ENCODE measurements at regions not wholly inside any gene's neighbourhood (a gene's known extent, or its start where the extent isn't known, plus 50 kb on each side); places are given as distances from the start of the nearest gene placed in this dataset.
"Not testable (repeated sequence)": the region's sequence is repeated elsewhere in the genome, so short reads cannot be mapped to it uniquely, and the experiment has no call there.

- DNase-seq, result no peak
Observed at GRCh38 chr4:20196476-20196875, 55.2 kb upstream of the SLIT2 start.

- DNase-seq, result no peak
Observed at GRCh38 chr4:20195071-20195885, 56.4 kb upstream of the SLIT2 start.

GRCh38 chr4:20194123-20195013 lies 57.3 kb upstream of the SLIT2 start:
- DNase-seq, result no peak

- DNase-seq, result no peak
Observed at GRCh38 chr4:20193141-20193936, 58.4 kb upstream of the SLIT2 start.

- no peak for DNase-seq
Observed at GRCh38 chr4:20192736-20193135, 59.0 kb upstream of the SLIT2 start.

GRCh38 chr4:20185103-20185502 lies 66.6 kb upstream of the SLIT2 start:
- DNase-seq, result no peak

- not testable (repeated sequence) for DNase-seq
Observed at GRCh38 chr4:20183131-20183530, 68.6 kb upstream of the SLIT2 start.

GRCh38 chr4:20181926-20182325 lies 69.8 kb upstream of the SLIT2 start:
- DNase-seq, result no peak

- no peak for DNase-seq
Observed at GRCh38 chr4:20180509-20180908, 71.2 kb upstream of the SLIT2 start.

GRCh38 chr4:20178902-20179576 lies 72.7 kb upstream of the SLIT2 start:
- no peak for DNase-seq

- no peak for DNase-seq
Observed at GRCh38 chr4:20176881-20177280, 74.8 kb upstream of the SLIT2 start.

- DNase-seq, result no peak
Observed at GRCh38 chr4:20172070-20172760, 79.5 kb upstream of the SLIT2 start.

GRCh38 chr4:20166544-20166943 lies 85.2 kb upstream of the SLIT2 start:
- no peak for DNase-seq

- no peak for DNase-seq
Observed at GRCh38 chr4:20159516-20159915, 92.2 kb upstream of the SLIT2 start.

- DNase-seq, result no peak
Observed at GRCh38 chr4:20158195-20158594, 93.5 kb upstream of the SLIT2 start.

GRCh38 chr4:20151436-20151835 lies 100.3 kb upstream of the SLIT2 start:
- DNase-seq, result no peak

GRCh38 chr4:20149143-20149542 lies 102.6 kb upstream of the SLIT2 start:
- DNase-seq, result not testable (repeated sequence)

- DNase-seq, result no peak
Observed at GRCh38 chr4:20137176-20137575, 114.5 kb upstream of the SLIT2 start.

- DNase-seq, result no peak
Observed at GRCh38 chr4:20127626-20128025, 124.1 kb upstream of the SLIT2 start.

GRCh38 chr4:20126906-20127305 lies 124.8 kb upstream of the SLIT2 start:
- DNase-seq, result no peak

GRCh38 chr4:20124317-20125026 lies 127.2 kb upstream of the SLIT2 start:
- DNase-seq, result no peak

Data from activated gamma-delta T cell treated with Interleukin-2 at 50 U/mL for 16 hours (primary cell).